IPS-NIHi11 (cell line): ENCODE measurements at regions not wholly inside any gene's neighbourhood (a gene's known extent, or its start where the extent isn't known, plus 50 kb on each side); places are given as distances from the start of the nearest gene placed in this dataset.

Experiments used
- DNase-seq: peaks from one replicate; pipeline ENCODE4 v3.0.0; 2012; ENCODE audit warnings: mixed read lengths, low spot score

DNA sequence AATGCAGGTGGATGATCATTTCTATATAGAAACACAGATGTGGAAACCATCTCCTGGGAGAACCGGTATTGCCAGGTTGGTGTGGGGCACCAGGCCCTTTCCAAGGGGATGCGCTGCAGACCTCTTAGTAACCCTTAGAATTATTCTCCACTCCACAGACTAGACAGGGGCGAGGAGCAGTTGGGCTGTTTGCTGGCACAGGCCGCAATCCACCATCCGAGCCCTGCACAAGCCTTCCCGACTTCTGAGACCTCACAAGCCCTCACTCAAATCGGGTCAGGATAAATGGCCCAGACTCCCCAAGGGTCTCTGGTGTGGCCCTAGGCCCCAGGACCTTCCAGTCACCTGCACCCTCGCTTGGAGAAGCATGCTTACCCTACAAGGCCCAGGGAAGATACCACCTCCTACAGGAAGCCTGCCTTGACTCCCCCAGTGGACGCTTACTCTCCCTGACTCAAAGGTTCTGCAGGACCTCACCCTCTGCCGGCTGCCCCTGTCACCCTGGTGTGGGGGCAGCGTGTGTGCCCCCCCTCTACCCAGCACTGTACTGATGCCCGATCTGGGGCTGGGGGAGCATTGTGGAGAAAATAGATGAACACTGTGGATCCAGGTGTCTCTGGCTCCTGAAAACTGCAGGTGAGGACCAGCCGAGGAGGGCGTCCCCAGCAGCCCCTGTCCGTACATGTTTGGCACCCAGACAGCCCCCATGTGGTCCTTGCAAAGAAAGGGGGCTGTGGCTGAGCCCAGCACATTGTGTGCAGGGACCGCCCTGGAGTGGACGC, 49.8 kb upstream of the ACSF3 start:
- no peak for DNase-seq
